ENCODE measurements at regions not wholly inside any gene's neighbourhood (a gene's known extent, or its start where the extent isn't known, plus 50 kb on each side); places are given as distances from the start of the nearest gene placed in this dataset.

DNA sequence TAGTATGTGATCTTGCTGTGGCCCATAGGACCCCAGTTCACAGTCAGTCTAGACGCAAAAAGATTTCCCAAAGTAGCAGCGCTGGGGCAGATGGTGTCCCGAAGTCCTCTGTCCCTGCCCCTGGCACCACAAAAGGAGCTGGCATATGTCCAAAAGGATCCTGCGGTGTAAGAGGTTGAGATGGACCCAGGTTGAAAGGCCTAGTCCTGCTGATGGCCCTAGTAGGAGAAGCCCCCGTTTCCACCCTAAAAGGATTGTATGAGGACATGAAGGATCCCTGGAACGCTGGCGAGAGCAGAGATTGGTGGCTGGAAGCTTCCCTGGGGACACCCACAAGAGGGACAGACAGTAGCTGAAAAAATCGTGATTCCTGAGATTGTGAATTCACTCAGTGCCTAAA, 58.0 kb upstream of the DCAF8L1 start:
- DNase-seq (ENCODE audit: low read depth) = no peak
